Thyroid gland (tissue), 4 donors: ENCODE measurements at regions not wholly inside any gene's neighbourhood (a gene's known extent, or its start where the extent isn't known, plus 50 kb on each side); places are given as distances from the start of the nearest gene placed in this dataset.

Source experiments
- DNase-seq, 2 donors: peaks; one replicate each; pipeline ENCODE4 v3.0.0-alpha.2; 2019
- H3K27ac ChIP-seq, 3 donors: fragments of 200-600 bp; sonication (generic); 1 replicate in 2 of 3; 2 replicates in 1 of 3; pipeline ENCODE4 v1.5.1; 2016 to 2019; ENCODE audit warnings: mild to moderate bottlenecking in 1 of 3, moderate library complexity in 1 of 3
- H3K27me3 ChIP-seq: fragments of 200-600 bp; sonication (generic); one replicate; pipeline ENCODE4 v1.5.1; 2019
- H3K36me3 ChIP-seq, 2 donors: fragments of 200-600 bp; sonication (generic); one replicate each; pipeline ENCODE4 v1.5.1; 2016 to 2019
- H3K4me1 ChIP-seq, 2 donors: fragments of 200-600 bp; sonication (generic); one replicate each; pipeline ENCODE4 v1.5.1; 2017 to 2019
- H3K4me3 ChIP-seq, 3 donors: fragments of 200-600 bp; sonication (generic); replicated peaks in 1 of 3; 1 replicate in 2 of 3; 2 replicates in 1 of 3; pipeline ENCODE4 v1.5.1; 2016; ENCODE audit warnings: mild to moderate bottlenecking in 1 of 3
- H3K9me3 ChIP-seq: fragments of 200-600 bp; sonication (generic); one replicate; pipeline ENCODE4 v1.5.1; 2017
- POLR2A ChIP-seq, 2 donors: fragments of 450-650 bp; IDR thresholded peaks; one replicate each; pipeline ENCODE4 v1.6.1; 2017; ENCODE audit warnings: antibody characterized with exemption in 2 of 2, mild to moderate bottlenecking in 2 of 2, moderate library complexity in 1 of 2
- WGBS, 2 donors: methylation state at CpG; one replicate each; pipeline ENCODE4 v1.1.5; 2017; 5-methylcytosine and 5-hydroxymethylcytosine counted together
- intact Hi-C: fragments of 100-400 bp; cut with DNase I; formaldehyde crosslinking; loops from one replicate; pipeline ENCODE4 v1.15.1; 2023
- TF ChIP-seq, protein P1 (sequence below), 6 experiments: fragments of 200-600 bp in 3 of 6; fragments of 450-650 bp in 3 of 6; sonication (generic) in 3 of 6; IDR thresholded peaks; one replicate each; pipeline ENCODE4 v1.5.1; 2016 to 2019; ENCODE audit warnings: antibody characterized with exemption in 6 of 6, mild to moderate bottlenecking in 2 of 6, inconsistent platforms in 1 of 6, moderate library complexity in 1 of 6

DNA sequence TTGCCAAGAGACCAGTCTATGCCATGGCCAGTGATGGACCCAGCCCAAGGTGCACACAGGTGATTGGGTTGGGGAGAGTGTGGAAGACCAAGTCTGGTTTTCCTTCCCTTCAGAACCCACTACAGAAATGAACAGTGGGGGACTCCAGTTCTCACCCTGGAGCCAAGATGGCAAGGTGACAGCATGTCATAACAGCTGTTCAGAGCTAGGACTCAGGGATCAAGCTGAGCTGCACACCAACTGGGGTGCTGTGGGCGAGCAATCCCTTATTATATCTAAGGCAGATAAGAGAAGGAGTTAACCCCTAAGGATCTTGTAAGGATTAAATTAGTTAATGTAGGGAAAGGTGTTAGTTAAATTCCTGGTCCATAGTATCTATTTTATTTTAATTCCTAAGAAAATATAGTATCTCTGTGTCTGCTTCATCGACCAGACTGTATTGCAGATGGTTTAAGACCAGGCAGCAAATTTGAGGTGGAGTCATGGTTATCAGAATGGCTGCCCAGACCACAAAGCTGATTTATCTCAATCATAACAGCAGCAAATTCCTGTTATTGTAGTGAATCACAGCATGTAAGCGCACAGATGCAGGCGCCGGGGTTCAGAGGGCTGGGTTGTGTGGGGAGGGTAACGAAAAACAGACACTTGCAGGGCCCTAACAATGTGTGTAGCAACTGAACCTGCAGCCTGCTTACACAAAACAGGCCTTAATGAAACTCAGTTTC is 208.7 kb upstream of the ZNF32 start:
- TF ChIP-seq POLR2A (IDR thresholded peaks at IDR 0.05), result no peak
- TF ChIP-seq, protein P1, sequence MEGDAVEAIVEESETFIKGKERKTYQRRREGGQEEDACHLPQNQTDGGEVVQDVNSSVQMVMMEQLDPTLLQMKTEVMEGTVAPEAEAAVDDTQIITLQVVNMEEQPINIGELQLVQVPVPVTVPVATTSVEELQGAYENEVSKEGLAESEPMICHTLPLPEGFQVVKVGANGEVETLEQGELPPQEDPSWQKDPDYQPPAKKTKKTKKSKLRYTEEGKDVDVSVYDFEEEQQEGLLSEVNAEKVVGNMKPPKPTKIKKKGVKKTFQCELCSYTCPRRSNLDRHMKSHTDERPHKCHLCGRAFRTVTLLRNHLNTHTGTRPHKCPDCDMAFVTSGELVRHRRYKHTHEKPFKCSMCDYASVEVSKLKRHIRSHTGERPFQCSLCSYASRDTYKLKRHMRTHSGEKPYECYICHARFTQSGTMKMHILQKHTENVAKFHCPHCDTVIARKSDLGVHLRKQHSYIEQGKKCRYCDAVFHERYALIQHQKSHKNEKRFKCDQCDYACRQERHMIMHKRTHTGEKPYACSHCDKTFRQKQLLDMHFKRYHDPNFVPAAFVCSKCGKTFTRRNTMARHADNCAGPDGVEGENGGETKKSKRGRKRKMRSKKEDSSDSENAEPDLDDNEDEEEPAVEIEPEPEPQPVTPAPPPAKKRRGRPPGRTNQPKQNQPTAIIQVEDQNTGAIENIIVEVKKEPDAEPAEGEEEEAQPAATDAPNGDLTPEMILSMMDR (IDR thresholded peaks at IDR 0.05), result no peak
- no peak for DNase-seq
- no peaks in the 10 kb centered on the region for H3K9me3 ChIP-seq
- intact Hi-C loops, result no loop called here
- no peaks in the 10 kb centered on the region for H3K36me3 ChIP-seq
- 79 to 82% methylated on average over 6 of the region's 6 CpGs for WGBS, 2 donors
- H3K4me1 ChIP-seq, result peaks cover 0 to 7% of the 10 kb centered on the region in 2 donors
- H3K27me3 ChIP-seq, result no peaks in the 10 kb centered on the region
- no peak overlapping the region for H3K4me3 ChIP-seq
- no peak overlapping the region for H3K27ac ChIP-seq

DNA sequence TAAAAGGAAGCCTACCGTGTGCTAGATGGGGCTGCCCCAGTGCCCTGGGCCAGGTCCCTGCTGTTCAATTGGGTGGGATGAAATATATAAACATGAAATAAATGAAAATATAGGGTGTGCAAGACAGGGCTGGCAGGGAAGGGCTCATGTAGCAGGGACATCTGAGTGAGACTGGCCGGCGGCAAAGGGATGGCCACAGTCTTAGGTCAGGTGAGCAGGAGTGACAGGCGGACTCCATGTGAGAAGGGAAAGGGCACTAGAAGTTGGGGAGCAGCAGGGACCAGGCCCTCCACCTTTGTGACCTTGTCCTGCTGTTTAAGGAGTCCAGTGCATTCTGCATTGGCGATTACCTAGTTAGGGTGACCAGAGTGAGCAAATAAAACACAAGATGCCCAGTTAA is 207.6 kb upstream of the ZNF32 start:
- H3K27ac ChIP-seq, result no peak overlapping the region
- WGBS, 2 donors, result 95 to 97% methylated on average over 5 of the region's 5 CpGs
- H3K4me3 ChIP-seq, result no peak overlapping the region
- no peak for TF ChIP-seq POLR2A (IDR thresholded peaks at IDR 0.05)
- TF ChIP-seq, protein P1 (IDR thresholded peaks at IDR 0.05), result no peak
- no peak for DNase-seq
- intact Hi-C loops, result no loop called here
- H3K4me1 ChIP-seq, result no peaks in the 10 kb centered on the region
- H3K36me3 ChIP-seq, result no peaks in the 10 kb centered on the region
- no peaks in the 10 kb centered on the region for H3K9me3 ChIP-seq
- H3K27me3 ChIP-seq, result no peaks in the 10 kb centered on the region

DNA sequence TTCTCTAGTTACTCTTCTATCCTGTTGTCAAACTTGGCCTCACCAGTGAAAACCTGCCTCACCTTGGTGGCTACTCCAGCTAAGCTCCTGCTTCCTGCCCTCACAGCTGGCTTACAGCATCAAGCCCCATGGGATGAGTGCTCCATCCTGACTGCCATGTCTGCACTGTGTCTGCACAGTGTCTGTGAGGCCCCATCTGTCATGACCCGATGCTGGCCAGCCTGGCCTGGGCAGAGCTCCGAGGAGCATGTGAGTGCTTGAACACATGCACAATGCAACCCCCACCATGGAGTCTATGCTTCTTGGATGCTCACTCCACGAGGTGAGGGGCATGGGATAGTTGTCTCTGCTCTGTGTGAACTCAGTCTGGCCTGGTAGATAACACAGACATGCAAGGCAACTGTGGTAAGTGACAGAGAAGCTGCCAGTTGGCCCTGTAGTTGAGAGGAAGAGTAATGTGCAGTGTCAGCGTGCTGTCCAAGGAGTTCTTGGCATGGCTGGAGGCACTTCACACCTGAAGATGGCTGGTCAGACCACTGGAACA is 207.1 kb upstream of the ZNF32 start:
- intact Hi-C loops, result no loop called here
- no peak for DNase-seq
- no peaks in the 10 kb centered on the region for H3K9me3 ChIP-seq

DNA sequence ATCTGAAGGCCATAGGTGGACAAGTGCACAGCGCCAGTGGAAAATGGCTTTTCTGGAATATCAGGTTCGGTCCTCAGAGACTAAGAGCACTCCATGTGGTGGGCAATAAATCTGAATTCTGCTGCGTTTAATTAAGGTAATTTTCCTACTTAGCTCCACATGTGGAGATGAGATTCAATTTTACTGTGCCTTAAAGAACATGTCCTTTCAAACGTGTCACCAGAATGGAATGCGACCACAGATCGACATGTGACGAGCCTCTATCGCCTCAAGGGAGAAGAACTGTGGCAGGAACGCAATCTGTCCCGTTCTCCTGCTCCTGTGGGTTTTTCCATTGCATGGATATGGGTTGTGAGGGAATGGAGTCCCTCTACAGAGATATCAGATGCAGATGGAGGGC is 205.3 kb upstream of the ZNF32 start:
- no peak overlapping the region for H3K27ac ChIP-seq
- DNase-seq, result no peak
- H3K36me3 ChIP-seq, result no peaks in the 10 kb centered on the region
- H3K4me1 ChIP-seq, result no peaks in the 10 kb centered on the region
- no peaks in the 10 kb centered on the region for H3K27me3 ChIP-seq
- H3K4me3 ChIP-seq, result no peak overlapping the region
- H3K9me3 ChIP-seq, result no peaks in the 10 kb centered on the region
- intact Hi-C loops, result no loop called here
- 80 to 91% methylated on average over 10 of the region's 10 CpGs for WGBS, 2 donors
- TF ChIP-seq, protein P1 (IDR thresholded peaks at IDR 0.05), result no peak
- no peak for TF ChIP-seq POLR2A (IDR thresholded peaks at IDR 0.05)

More for the DNA sequence above, 207.1 kb upstream of the ZNF32 start:
- H3K4me1 ChIP-seq, result no peaks in the 10 kb centered on the region
- TF ChIP-seq, protein P1 (IDR thresholded peaks at IDR 0.05), result no peak
- TF ChIP-seq POLR2A (IDR thresholded peaks at IDR 0.05), result no peak
- H3K36me3 ChIP-seq, result no peaks in the 10 kb centered on the region
- H3K27ac ChIP-seq, result no peak overlapping the region
- H3K27me3 ChIP-seq, result no peaks in the 10 kb centered on the region
- WGBS, 2 donors, result 89 to 91% methylated on average over 4 of the region's 4 CpGs
- H3K4me3 ChIP-seq, result no peak overlapping the region

DNA sequence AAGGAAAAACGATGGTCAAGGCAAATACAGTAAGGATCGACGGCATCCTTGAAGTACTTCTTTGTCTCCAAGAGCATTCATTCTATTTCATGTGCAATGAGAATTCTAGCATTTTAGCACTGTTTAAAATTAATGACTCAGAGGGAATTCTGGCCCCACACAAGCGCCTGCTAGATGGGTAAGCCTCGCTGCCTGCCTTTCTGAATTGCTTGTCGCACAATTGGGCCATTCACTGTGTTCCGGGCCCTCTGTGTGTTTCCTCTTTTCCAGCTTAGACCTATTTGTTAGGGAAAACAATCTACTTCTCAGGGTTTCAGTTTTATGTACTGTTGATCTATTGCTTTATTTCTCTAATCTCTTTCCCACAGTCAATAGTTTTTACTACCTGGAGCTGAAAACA is 204.7 kb upstream of the ZNF32 start:
- TF ChIP-seq, protein P1 (IDR thresholded peaks at IDR 0.05), result no peak
- no peak for TF ChIP-seq POLR2A (IDR thresholded peaks at IDR 0.05)
- DNase-seq, result no peak
- H3K27ac ChIP-seq, result no peak overlapping the region
- H3K27me3 ChIP-seq, result no peaks in the 10 kb centered on the region
- intact Hi-C loops, result no loop called here
- no peaks in the 10 kb centered on the region for H3K9me3 ChIP-seq
- no peak overlapping the region for H3K4me3 ChIP-seq
- 90 to 95% methylated on average over 7 of the region's 7 CpGs for WGBS, 2 donors
- H3K4me1 ChIP-seq, result no peaks in the 10 kb centered on the region
- no peaks in the 10 kb centered on the region for H3K36me3 ChIP-seq
